ENCODE measurements at regions not wholly inside any gene's neighbourhood (a gene's known extent, or its start where the extent isn't known, plus 50 kb on each side); places are given as distances from the start of the nearest gene placed in this dataset.

- no peak for TF ChIP-seq BCL3 (IDR thresholded peaks at IDR 0.05; ENCODE audit: borderline replicate concordance, insufficient read depth, low read depth, low read length, poor library complexity, severe bottlenecking)
- no peak for TF ChIP-seq FOS (IDR thresholded peaks at IDR 0.05; ENCODE audit: borderline replicate concordance, extremely low read depth, insufficient read length)
- TF ChIP-seq E2F4 (IDR thresholded peaks at IDR 0.05; ENCODE audit: low read depth, low read length): no peak
- no peak for TF ChIP-seq RELB (IDR thresholded peaks at IDR 0.05; ENCODE audit: low read depth)
- no peak for TF ChIP-seq YBX1 (IDR thresholded peaks at IDR 0.05)
- TF ChIP-seq FOXK2 (IDR thresholded peaks at IDR 0.05): no peak
- TF ChIP-seq EZH2 (IDR thresholded peaks at IDR 0.05; ENCODE audit: borderline replicate concordance, control insufficient read depth, low read depth, low read length): no peak
Observed at GRCh38 chr14:58865514-58866281, 227.9 kb downstream of the DACT1 start (continued).

- Histone ChIP-seq H3K27ac (ENCODE audit: control insufficient read depth, insufficient read depth) (no peak overlapping the region), H3K4me2 (ENCODE audit: control insufficient read depth, insufficient read depth) (no peak overlapping the region), H3K27me3 (replicated peaks in 1 of 2; ENCODE audit: control insufficient read depth in 2 of 2, insufficient read depth in 2 of 2, low read length in 1 of 2) (no peaks in the 10 kb centered on the region), H2AFZ (ENCODE audit: control insufficient read depth, low read depth, low read length) (no peak overlapping the region), H3K9ac (ENCODE audit: control insufficient read depth, insufficient read depth, low read length) (no peak overlapping the region), H3K4me3 (no peak overlapping the region), H3K9me3 (replicated peaks; ENCODE audit: control insufficient read depth, insufficient read depth, low read length) (no peaks in the 10 kb centered on the region), H3K79me2 (ENCODE audit: control insufficient read depth, insufficient read depth, low read length) (no peaks in the 10 kb centered on the region), H3K4me1 (ENCODE audit: control insufficient read depth, insufficient read depth, low read length) (no peaks in the 10 kb centered on the region), H3K36me3 (ENCODE audit: control insufficient read depth in 2 of 2, insufficient read depth in 2 of 2, low read length in 1 of 2) (no peaks in the 10 kb centered on the region), H4K20me1 (ENCODE audit: control insufficient read depth, insufficient read depth) (no peaks in the 10 kb centered on the region)
- 78% methylated on average over 3 of the region's 3 CpGs for WGBS (ENCODE audit: insufficient coverage, insufficient replicate concordance, low lambda C conversion rate, missing lambda C conversion rate)
- intact Hi-C loops (cut with micrococcal nuclease; ENCODE audit: unreplicated experiment) (no loop called here), in situ Hi-C loops (cut with MboI) (no loop called here)
- ChIA-PET SMC1A (ENCODE audit: uncharacterized antibody, unreplicated experiment) (interaction anchor here (1.2 to 4.6 kb wide), 3 partner anchors 11 to 46 kb away, joined by 3 to 22 read pairs (median 5); no protein-coding TSS in a partner anchor), POLR2A (no interaction called here), CTCF (interaction anchor here (0.6 to 1.3 kb wide), 2 partner anchors 10 to 21 kb away, joined by 3 to 4 read pairs; no protein-coding TSS in a partner anchor), RAD21 (ENCODE audit: unreplicated experiment) (no interaction called here)
- BruUV-seq (replicated peaks): no TSS peak
- DNase-seq (ENCODE audit: low read depth, low spot score): no peak
- ATAC-seq: no peak
- FAIRE-seq: no peak
- TF ChIP-seq EGR1 (IDR thresholded peaks at IDR 0.05; ENCODE audit: borderline replicate concordance in 1 of 2, low read depth in 2 of 2, low read length in 2 of 2) (no peak), ZBTB11 (CRISPR knock-in tag; IDR thresholded peaks at IDR 0.05) (no peak), CBX3 (IDR thresholded peaks at IDR 0.05; ENCODE audit: borderline replicate concordance, low read depth) (no peak), NR2C1 (IDR thresholded peaks at IDR 0.05) (no peak), NR2C2 (IDR thresholded peaks at IDR 0.05; ENCODE audit: borderline replicate concordance, control insufficient read depth, insufficient read length, low read depth) (no peak), TCF3 (IDR thresholded peaks at IDR 0.05; ENCODE audit: borderline replicate concordance, insufficient read depth, low read depth, low read length) (no peak), MTA2 (IDR thresholded peaks at IDR 0.05; ENCODE audit: low read depth) (no peak)
Observed at GRCh38 chr14:58866391-58866790, 228.6 kb downstream of the DACT1 start.

Data from GM12878 (cell line).